CD4-positive, alpha-beta T cell treated with Interleukin-6 for 4 hours (primary cell): ENCODE measurements at regions not wholly inside any gene's neighbourhood (a gene's known extent, or its start where the extent isn't known, plus 50 kb on each side); places are given as distances from the start of the nearest gene placed in this dataset.

Experiments used
- DNase-seq: peaks from one replicate; pipeline ENCODE4 v3.0.0-alpha.2; 2020; ENCODE audit warnings: mixed read lengths

DNA sequence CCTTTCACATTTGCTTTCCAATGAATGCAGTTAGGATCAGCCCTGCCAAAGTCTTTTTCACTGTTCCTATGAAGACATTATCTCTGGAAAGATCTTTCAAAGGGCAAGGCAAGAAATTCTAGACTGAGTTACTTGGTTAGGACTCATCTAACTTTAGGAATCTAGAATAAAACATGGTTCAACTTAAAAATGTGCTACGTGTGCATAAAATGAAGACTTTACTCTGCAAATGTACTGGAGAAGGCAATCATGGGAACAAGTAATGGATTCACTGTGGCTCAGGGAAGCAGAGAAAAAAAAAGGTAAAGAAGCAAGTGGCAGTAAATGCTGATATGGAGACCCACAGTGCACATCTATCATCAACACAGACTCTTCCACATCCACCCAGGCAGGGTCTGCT is 297.4 kb downstream of the HNRNPD start:
- DNase-seq, result no peak

DNA sequence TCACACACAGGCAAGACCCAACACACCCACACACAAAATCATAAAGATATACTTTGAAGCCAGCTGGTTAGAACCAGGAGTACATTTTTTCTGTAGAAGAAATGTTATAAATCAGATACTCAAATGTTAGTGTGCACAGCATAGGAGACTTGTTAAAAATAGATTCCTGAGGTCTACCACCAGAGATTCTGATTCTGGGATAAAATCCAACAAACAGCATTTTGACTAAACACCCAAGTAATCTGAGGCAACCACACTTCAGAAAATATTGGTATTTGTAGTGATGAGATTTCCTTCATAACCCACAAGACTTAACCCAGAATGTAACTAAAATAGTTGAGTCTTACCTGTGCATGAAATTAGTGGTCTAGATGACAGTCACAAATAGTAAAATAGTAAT is 301.8 kb downstream of the HNRNPD start:
- no peak for DNase-seq

GRCh38 chr4:82069883-82070638 is 303.7 kb downstream of the HNRNPD start:
- DNase-seq, result no peak

GRCh38 chr4:82063017-82063416 is 310.8 kb downstream of the HNRNPD start:
- no peak for DNase-seq

GRCh38 chr4:82057990-82058544 is 315.7 kb downstream of the HNRNPD start:
- no peak for DNase-seq

DNA sequence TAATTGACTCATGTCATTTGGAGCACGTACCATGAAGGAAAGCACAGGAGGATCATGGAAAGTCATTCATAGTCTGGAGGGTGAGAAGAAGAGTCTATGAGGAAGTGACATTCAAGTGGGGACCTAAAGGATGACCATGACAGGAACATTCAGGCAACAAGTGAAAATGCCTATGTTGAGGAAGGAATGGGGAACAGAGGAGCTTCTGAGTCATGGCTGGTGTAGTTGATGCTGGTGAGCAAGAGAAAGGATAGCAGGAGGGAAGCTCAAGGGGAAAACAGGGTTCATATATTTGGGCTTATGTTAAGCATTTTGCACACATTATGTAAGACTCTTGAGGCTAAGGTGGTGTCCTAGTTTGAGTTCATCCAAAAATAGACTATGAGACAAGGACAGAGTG is 318.6 kb downstream of the HNRNPD start:
- no peak for DNase-seq

DNA sequence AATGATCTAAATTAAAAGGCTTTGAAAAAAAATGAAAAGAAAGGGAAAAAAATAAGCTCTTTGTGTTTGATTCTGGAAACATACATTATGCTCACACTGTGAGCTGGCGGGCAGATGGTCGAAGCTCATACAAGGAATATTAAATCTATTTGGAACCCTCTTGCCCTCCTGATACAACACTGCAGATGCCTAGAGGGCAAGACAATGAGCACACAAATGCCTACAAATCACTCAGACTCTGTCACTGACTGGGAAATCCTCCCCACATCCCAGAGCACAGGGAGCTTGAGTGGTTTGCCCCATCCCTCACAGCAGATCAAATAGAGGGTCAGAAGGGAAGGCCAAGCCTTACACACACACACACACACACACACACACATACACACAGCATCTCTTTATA is 320.4 kb downstream of the HNRNPD start:
- DNase-seq, result no peak

DNA sequence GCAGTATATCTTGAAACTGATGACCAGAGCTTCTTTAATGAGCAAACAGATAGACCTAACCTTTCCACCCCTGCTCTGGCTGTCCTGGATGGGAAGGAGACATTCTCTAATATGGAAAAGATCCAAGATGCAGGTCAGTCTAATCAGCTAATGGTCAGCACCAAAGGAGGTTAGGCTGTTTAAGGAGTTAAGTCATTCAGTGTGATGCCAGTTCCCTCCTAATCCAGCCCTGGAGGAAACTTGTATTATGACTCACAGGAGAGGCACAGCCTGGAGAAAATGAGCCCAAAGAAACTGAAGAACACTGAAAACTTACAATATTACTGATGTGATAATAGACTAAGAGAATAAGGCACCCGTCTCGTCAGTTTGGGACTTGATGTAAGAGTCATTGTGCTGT is 323.0 kb downstream of the HNRNPD start:
- DNase-seq, result no peak

- no peak for DNase-seq
Measured at GRCh38 chr4:82049294-82049693, 324.5 kb downstream of the HNRNPD start.

GRCh38 chr4:82047731-82048130 is 326.1 kb downstream of the HNRNPD start:
- no peak for DNase-seq

- DNase-seq, result no peak
Measured at GRCh38 chr4:82046796-82047195, 327.0 kb downstream of the HNRNPD start.

GRCh38 chr4:82045267-82045666 is 328.5 kb downstream of the HNRNPD start:
- no peak for DNase-seq

GRCh38 chr4:82044141-82044993 is 329.4 kb downstream of the HNRNPD start:
- DNase-seq, result no peak

GRCh38 chr4:82043809-82044137 is 330.0 kb downstream of the HNRNPD start:
- DNase-seq, result no peak

- no peak for DNase-seq
Measured at GRCh38 chr4:82043081-82043808, 330.5 kb downstream of the HNRNPD start.

DNA sequence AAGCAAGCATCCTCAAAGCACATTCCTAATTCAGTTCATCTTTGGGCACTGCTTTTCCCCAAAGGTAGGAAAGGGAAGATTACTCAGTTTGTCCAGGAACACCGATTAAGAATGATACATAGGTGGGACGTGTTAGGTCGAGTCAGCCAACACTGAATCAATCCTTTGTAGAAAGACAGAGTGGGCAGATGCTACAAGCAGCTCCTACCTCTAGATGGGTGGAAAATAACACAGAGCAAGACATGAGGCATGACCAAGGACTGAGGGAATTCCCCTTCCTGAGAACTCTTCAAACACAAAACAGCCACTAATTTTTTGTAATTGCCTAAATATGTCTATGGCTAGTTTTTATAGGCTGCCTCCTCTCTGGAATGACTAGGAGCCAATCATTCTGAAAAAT is 331.7 kb downstream of the HNRNPD start:
- DNase-seq, result no peak

GRCh38 chr4:82038936-82039335 is 334.9 kb downstream of the HNRNPD start:
- no peak for DNase-seq

- no peak for DNase-seq
Measured at GRCh38 chr4:82036181-82036580, 337.6 kb downstream of the HNRNPD start.

DNA sequence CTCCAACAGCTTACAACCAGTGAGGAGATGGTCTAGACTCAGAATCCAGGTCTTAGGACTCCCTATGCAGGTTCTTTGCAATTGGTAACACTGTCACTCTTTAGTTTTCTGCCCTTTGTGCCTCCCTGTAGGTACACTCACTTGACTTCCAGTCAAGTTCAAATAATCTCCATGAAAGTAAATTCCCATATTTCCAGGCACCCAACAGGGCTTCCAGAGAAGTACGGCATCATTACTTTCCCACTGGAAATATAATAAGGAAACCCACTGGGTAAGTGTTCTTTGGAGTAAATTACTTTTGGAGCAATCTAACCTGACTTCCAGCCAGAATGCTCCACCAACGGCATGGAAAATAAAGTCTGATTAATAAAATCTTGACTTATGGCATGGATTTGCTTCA is 338.9 kb downstream of the HNRNPD start:
- no peak for DNase-seq

GRCh38 chr4:82033862-82034261 is 339.9 kb downstream of the HNRNPD start:
- no peak for DNase-seq

DNA sequence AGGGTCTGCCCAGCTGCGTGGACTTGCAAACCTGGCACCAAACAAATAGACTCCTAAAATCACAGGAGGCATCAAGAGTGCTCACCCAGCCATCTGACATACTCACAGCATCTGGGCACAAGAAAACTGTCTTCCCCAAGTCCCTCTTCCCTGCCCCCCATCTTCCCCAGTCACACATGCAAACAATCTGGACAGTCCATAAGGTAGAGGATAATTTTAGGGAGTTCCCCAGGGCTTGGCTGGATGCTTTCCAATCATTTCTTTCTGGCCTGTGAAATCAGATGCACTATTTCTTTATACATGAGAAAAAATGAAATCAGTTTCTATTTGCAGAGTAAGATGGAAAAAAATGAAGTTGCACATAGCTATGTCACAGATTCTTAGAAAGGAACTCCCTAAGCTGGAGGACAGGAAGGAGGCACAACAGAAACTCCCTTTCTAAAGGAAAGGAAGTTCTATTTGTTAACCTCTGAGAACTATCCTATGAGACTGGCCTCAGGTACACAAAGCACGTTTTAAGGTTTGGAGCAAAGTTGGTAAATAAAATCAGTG is 342.3 kb downstream of the HNRNPD start:
- no peak for DNase-seq

DNA sequence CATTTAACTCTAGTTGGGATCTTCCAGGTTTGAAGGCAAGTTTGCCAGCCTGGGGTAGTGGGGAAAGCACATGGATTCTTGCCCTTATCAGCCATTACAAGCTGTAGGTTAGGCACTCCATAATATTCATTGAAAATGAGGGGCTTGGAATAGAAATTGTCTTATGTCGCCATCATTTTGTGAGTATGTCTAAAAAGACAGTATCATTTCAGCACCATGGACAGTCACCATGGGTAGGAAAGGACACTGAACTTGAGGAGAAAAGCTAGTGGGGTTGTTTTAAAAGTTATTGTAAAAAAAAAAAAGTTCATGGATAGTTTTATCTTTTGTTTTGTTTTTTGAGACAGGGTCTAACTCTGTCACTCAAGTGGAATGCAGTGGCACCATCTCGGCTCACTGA is 356.1 kb downstream of the HNRNPD start:
- DNase-seq, result no peak

DNA sequence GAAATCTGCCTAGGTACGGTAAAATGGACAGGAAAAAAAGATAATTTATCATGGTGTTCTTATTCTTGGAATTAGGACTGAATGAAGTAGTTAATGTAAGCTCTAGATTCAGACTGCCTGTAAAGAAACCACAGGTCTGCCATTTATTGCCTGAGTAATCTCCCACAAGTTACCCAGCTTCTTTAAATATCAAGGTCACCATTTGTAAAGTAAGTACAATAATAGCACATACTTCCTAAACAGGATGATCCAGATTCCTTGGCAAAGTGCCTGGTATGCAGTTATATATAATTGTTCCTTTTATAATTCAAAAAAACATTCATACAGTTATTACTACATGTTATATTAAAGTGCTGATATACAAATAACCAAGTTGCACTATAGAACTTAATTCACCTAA is 368.6 kb downstream of the HNRNPD start:
- DNase-seq, result no peak
